GM21576 (cell line): ENCODE measurements at regions not wholly inside any gene's neighbourhood (a gene's known extent, or its start where the extent isn't known, plus 50 kb on each side); places are given as distances from the start of the nearest gene placed in this dataset.
"Not testable (repeated sequence)": the region's sequence is repeated elsewhere in the genome, so short reads cannot be mapped to it uniquely, and the experiment has no call there.

Experiments
- ATAC-seq: cut with Tn5 transposase; IDR thresholded peaks from one replicate; pipeline ENCODE4 v1.9.1; 2021; ENCODE audit warnings: mild to moderate bottlenecking, moderate library complexity; ENCODE audit not compliant: unreplicated experiment

- not testable (repeated sequence) for ATAC-seq
Observed at GRCh38 chr1:104288322-104288721, 538.6 kb downstream of the AMY1C start.

GRCh38 chr1:104291156-104291555 lies 541.5 kb downstream of the AMY1C start:
- no peak for ATAC-seq

DNA sequence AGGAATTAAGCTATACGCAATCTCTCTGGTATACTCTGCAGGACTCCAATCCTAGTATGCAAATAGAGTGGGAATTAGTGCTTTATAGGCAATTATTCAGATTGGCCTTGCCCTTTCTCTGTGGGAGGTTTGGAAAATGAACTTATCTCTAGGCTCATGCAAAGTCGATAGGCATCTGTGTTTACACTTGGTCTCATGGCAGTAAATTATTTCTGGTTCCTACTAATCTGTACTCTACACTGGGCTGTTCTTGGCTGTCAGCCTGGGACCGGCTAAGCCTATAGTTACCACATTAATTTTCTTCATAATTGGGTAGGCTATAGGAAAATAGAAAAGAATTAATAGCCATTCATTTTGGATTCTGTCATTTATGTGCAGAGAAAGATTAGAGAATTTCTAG lies 544.6 kb downstream of the AMY1C start:
- no peak for ATAC-seq

GRCh38 chr1:104295511-104295910 lies 545.8 kb downstream of the AMY1C start:
- no peak for ATAC-seq

GRCh38 chr1:104309673-104310072 lies 560.0 kb downstream of the AMY1C start:
- no peak for ATAC-seq

GRCh38 chr1:104315823-104316222 lies 566.1 kb downstream of the AMY1C start:
- no peak for ATAC-seq

GRCh38 chr1:104322131-104322530 lies 572.4 kb downstream of the AMY1C start:
- ATAC-seq: no peak

GRCh38 chr1:104329278-104329677 lies 579.6 kb downstream of the AMY1C start:
- no peak for ATAC-seq

DNA sequence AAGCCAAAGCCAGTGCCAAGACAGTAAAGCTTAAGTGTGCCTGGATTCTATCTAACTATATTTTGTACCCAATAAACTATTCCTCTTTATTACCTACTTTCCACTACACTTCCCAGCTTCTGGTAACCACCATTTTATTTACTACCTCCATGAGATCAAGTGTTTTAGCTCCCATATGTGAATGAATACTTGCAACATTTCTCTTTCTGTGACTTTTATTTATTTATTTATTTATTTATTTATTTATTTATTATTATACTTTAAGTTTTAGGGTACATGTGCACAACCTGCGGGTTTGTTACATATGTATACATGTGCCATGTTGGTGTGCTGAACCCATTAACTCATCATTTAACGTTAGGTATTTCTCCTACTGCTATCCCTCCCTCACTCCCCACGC lies 582.1 kb downstream of the AMY1C start:
- ATAC-seq: no peak

DNA sequence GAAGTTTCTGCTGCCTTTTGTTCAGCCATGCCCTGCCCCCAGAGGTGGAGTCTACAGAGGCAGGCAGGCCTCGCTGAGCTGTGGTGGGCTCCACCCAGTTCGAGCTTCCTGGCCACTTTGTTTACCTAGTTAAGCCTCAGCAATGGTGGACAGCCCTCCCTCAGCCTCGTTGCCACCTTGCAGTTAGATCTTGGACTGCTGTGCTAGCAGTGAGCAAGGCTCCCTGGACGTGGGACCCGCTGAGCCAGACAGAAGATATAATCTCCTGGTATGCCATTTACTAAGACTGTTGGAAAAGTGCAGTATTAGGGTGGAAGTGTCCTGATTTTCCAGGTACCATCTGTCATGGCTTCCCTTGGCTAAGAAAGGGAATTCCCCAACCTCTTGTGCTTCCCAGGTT lies 588.2 kb downstream of the AMY1C start:
- ATAC-seq: not testable (repeated sequence)

DNA sequence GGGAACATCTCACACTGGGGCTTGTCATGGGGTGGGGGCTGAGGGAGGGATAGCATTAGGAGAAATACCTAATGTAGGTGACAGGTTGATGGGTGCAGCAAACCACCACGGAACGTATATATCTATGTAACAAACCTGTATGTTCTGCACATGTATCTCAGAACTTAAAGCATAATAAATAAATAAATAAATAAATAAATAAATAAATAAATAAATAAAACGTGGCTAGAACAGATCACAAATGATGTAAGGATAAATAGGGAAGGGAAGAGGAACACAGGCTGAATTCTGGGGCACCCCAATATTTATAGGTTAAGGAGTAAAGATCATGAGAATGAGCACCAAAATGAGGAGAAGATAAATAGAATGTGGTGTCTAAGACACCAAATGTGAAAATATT lies 592.2 kb downstream of the AMY1C start:
- ATAC-seq: no peak

DNA sequence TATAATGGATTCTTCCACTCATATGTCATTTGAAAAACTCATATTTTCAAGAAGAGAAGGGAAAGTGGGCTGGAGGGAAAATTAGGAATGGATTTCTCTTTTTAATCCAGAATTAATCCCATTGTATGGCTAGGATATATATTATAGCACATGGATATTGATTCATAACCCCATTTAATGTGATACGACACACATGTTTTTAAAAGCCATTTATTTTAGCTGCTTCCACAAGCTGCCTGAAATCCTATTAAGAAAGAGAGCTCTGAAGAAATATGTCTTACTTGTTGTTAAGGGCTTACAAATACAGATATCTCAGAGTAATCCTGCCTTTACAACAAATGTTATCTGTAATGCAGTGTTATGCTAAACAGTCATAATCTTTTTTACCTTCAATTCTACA lies 598.6 kb downstream of the AMY1C start:
- ATAC-seq: no peak

- ATAC-seq: no peak
Observed at GRCh38 chr1:104353580-104353979, 603.9 kb downstream of the AMY1C start.

- ATAC-seq: no peak
Observed at GRCh38 chr1:104358086-104358485, 608.4 kb downstream of the AMY1C start.

DNA sequence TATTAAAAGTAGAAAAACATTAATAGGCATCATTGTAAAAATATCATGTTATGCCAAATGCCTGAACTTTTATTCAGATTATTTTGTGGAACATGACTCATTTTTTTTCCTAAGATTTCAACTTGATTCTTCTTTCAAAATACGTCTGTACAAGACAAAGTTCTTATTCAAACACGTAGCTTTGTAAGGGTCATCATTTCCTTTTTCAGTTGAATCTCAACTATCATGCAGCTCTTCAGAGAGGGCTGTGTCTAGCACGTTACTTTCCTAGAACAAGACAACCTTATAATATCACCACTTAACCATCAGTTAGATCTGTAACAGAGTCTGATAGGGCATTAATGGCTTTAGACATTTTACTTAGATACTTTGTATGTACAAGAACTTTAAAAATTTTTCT lies 608.9 kb downstream of the AMY1C start:
- ATAC-seq: no peak

DNA sequence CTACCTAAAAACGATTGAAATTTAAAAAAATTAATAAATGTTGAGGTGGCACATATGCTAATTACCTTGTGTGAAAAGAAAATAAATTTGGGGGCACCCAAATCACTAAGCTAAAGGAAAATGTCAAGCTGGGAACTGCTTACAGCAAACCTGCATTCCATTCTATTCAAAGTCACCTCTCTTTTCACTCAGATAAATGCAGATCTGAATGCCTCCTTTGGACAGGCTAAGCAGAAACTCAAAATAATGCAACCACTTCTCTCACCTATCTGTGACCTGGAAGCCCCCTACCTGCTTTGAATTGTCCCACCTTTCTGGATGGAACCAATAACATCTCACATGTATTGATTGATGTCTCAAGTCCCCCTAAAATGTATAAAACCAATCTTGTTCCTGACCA lies 628.7 kb downstream of the AMY1C start:
- no peak for ATAC-seq

DNA sequence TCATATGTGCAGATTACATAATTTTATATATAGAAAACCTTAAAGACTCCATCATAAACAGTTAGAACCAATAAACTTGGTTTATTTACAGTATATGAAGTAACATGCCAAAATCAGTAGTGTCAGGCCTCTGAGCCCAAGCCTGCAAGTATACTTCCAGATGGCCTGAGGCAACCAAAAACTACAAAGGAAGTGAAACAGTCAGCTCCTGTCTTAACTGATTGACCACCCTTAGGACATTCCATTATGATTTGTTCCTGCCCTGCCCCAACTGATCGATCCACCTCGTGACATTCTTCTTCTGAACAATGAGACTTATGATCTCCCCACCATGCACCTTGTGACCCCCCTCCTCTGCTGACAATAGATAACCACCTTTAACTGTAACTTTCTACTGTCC lies 630.3 kb downstream of the AMY1C start:
- ATAC-seq: no peak

- ATAC-seq: no peak
Observed at GRCh38 chr1:104387716-104388508, 638.2 kb downstream of the AMY1C start.

DNA sequence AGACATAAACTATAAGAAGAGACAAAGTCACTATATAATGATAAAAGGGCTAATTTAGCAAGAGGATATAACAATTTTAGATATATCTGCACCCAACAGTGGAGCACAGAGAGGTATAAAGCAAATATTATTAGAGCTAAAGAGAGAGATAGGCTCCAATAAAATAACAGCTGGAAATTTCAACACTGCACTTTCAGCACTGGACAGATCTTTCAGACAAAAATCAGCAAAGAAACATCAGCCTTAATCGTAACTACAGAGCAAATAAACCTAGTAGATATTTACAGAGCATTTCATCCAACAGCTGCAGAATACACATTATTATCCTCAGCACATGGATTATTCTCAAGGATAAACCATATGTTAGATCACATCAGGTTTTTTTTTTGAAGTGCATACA lies 642.9 kb downstream of the AMY1C start:
- no peak for ATAC-seq

DNA sequence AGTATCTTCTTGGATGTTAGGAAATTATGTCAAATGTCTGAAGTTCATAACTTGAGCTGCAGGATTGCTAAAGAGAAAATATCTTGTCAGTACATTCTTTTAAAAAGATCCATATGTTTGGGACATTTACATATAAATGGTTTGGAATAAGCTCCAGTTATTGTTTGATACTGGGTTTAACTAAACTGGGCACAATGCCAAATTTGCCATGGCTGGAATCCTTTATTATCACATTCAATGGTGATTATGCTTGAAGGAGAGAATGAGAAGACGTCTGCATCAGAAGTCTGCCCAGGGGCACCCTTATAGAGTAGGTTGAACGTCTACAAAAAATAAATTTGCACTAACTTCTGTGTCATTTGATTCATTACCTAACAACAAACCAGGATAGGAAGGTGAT lies 652.5 kb downstream of the AMY1C start:
- ATAC-seq: no peak

- ATAC-seq: no peak
Observed at GRCh38 chr1:104403883-104404282, 654.2 kb downstream of the AMY1C start.

DNA sequence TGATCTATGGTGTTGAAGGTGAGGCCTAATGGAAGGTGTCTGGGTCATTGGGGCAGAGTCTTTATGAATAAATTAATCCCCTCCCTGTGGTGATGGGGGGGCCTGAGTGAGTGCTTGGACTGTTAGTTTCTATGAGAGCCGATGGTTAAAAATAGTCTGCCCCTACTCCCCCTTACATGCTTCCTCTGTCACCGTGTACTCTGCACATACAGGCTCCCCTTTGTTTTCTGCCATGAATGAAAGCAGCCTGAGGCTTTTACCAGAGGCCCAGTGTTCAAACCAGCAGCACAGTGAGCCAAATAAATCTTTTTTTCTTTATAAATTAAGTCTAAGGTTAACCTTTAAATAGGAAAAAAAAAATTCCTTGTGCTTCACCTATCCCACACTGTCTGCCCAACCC lies 657.0 kb downstream of the AMY1C start:
- no peak for ATAC-seq

GRCh38 chr1:104408268-104408667 lies 658.6 kb downstream of the AMY1C start:
- no peak for ATAC-seq
